ENCODE measurements at regions not wholly inside any gene's neighbourhood (a gene's known extent, or its start where the extent isn't known, plus 50 kb on each side); places are given as distances from the start of the nearest gene placed in this dataset.

DNA sequence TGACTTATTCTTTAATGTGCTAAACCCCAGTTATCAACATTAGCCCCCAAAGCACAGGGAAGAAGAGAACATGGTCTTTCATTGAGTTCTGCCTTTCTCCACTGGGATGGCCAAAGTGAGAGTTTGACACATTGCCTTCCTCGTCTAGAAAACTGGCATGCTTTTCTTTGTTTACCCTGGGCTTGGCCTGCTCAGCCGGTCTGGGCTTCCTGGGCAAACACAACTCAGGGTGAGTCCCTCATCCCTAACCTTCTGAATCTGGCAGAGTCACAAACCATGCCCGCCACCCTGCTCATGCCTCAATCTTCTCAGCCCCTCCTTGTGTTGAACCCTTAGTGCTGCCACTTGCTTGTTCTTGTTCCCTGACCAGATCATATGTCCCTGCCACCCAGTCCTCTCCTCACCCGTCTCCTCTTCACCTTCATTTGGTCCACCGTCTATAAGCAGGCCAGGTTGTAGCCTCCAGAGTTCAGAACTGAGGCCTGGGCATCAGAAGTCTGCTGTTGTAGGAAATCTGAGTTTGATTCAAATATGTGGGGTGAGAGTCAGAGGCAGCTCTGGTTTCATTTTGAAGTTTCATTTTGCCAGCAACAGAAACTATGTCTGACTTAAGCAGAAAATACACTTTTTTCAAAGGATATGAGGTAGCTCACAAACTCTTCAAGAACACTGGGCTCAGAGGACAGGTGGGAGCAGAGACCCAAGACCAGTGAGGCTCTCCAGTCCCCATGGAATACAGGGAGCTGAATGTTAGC is 217.6 kb downstream of the NDUFS4 start:
- TF ChIP-seq, protein P1, sequence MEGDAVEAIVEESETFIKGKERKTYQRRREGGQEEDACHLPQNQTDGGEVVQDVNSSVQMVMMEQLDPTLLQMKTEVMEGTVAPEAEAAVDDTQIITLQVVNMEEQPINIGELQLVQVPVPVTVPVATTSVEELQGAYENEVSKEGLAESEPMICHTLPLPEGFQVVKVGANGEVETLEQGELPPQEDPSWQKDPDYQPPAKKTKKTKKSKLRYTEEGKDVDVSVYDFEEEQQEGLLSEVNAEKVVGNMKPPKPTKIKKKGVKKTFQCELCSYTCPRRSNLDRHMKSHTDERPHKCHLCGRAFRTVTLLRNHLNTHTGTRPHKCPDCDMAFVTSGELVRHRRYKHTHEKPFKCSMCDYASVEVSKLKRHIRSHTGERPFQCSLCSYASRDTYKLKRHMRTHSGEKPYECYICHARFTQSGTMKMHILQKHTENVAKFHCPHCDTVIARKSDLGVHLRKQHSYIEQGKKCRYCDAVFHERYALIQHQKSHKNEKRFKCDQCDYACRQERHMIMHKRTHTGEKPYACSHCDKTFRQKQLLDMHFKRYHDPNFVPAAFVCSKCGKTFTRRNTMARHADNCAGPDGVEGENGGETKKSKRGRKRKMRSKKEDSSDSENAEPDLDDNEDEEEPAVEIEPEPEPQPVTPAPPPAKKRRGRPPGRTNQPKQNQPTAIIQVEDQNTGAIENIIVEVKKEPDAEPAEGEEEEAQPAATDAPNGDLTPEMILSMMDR (IDR thresholded peaks at IDR 0.05): no peak
- TF ChIP-seq POLR2A (IDR thresholded peaks at IDR 0.05): no peak

All from heart left ventricle (tissue), 13 donors.